Vagina (tissue), 2 donors: ENCODE measurements at regions not wholly inside any gene's neighbourhood (a gene's known extent, or its start where the extent isn't known, plus 50 kb on each side); places are given as distances from the start of the nearest gene placed in this dataset.

Source experiments
- DNase-seq, 2 donors: peaks; one replicate each; pipeline ENCODE4 v3.0.0-alpha.2; 2017; ENCODE audit errors: extremely low spot score in 2 of 2
- H3K27ac ChIP-seq: fragments of 200-600 bp; sonication (generic); one replicate; pipeline ENCODE4 v1.5.1; 2019
- H3K27me3 ChIP-seq: fragments of 200-600 bp; sonication (generic); one replicate; pipeline ENCODE4 v1.5.1; 2019
- H3K36me3 ChIP-seq, 2 donors: fragments of 200-600 bp; sonication (generic); one replicate each; pipeline ENCODE4 v1.5.1; 2017 to 2019
- H3K4me1 ChIP-seq: fragments of 200-600 bp; sonication (generic); one replicate; pipeline ENCODE4 v1.5.1; 2019
- H3K4me3 ChIP-seq, 2 donors: fragments of 200-600 bp; sonication (generic); 1 replicate in 1 of 2; 2 replicates in 1 of 2; pipeline ENCODE4 v1.5.1; 2016 to 2019
- H3K9me3 ChIP-seq: fragments of 200-600 bp; sonication (generic); one replicate; pipeline ENCODE4 v1.5.1; 2019
- POLR2A ChIP-seq, 2 donors: fragments of 450-650 bp; IDR thresholded peaks; one replicate each; pipeline ENCODE4 v1.6.1; 2017; ENCODE audit warnings: antibody characterized with exemption in 2 of 2, mild to moderate bottlenecking in 2 of 2, moderate library complexity in 2 of 2
- POLR2AphosphoS5 ChIP-seq, 2 donors: sonication (generic); formaldehyde crosslinking; IDR thresholded peaks; one replicate each; pipeline ENCODE4 v1.9.0; 2017; ENCODE audit warnings: antibody characterized with exemption in 2 of 2, mild to moderate bottlenecking in 2 of 2, low read depth in 1 of 2; ENCODE audit not compliant: insufficient read depth in 1 of 2
- intact Hi-C: fragments of 100-400 bp; cut with DNase I; formaldehyde crosslinking; loops from one replicate; pipeline ENCODE4 v1.15.1; 2023
- TF ChIP-seq, protein P1 (sequence below), 3 experiments: fragments of 450-650 bp in 2 of 3; fragments of 200-600 bp in 1 of 3; sonication (generic) in 1 of 3; IDR thresholded peaks; one replicate each; pipeline ENCODE4 v1.5.1; 2017 to 2019; ENCODE audit warnings: antibody characterized with exemption in 3 of 3, mild to moderate bottlenecking in 2 of 3, moderate library complexity in 2 of 3

DNA sequence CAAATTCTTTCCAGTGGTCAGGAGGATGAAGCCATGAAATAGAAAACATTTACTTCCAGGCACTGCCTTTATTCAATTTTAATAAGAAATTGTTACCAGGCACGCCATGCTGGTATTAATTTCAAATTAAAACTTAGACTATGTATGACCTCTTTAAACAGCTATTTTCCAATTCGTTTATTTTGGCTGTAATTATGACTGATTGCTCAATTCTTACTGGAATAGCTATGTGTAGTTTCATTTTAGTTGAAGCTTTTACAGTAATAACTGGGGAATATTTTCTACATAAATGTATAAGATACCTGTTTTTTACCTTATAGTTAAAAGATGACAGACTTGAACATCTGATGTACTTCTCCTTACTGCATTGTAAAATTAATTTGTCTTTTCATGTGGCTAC is 480.0 kb upstream of the GOLIM4 start:
- intact Hi-C loops, result no loop called here
- Histone ChIP-seq H3K9me3 (no peaks in the 10 kb centered on the region), H3K4me1 (no peaks in the 10 kb centered on the region), H3K36me3 (no peaks in the 10 kb centered on the region), H3K27ac (no peak overlapping the region), H3K4me3 (no peak overlapping the region), H3K27me3 (no peaks in the 10 kb centered on the region)
- TF ChIP-seq POLR2A (IDR thresholded peaks at IDR 0.05) (no peak), POLR2AphosphoS5 (IDR thresholded peaks at IDR 0.05; ENCODE audit: insufficient read depth in 1 of 2, low read depth in 1 of 2) (no peak)
- TF ChIP-seq, protein P1, sequence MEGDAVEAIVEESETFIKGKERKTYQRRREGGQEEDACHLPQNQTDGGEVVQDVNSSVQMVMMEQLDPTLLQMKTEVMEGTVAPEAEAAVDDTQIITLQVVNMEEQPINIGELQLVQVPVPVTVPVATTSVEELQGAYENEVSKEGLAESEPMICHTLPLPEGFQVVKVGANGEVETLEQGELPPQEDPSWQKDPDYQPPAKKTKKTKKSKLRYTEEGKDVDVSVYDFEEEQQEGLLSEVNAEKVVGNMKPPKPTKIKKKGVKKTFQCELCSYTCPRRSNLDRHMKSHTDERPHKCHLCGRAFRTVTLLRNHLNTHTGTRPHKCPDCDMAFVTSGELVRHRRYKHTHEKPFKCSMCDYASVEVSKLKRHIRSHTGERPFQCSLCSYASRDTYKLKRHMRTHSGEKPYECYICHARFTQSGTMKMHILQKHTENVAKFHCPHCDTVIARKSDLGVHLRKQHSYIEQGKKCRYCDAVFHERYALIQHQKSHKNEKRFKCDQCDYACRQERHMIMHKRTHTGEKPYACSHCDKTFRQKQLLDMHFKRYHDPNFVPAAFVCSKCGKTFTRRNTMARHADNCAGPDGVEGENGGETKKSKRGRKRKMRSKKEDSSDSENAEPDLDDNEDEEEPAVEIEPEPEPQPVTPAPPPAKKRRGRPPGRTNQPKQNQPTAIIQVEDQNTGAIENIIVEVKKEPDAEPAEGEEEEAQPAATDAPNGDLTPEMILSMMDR (IDR thresholded peaks at IDR 0.05), result no peak
- no peak for DNase-seq

DNA sequence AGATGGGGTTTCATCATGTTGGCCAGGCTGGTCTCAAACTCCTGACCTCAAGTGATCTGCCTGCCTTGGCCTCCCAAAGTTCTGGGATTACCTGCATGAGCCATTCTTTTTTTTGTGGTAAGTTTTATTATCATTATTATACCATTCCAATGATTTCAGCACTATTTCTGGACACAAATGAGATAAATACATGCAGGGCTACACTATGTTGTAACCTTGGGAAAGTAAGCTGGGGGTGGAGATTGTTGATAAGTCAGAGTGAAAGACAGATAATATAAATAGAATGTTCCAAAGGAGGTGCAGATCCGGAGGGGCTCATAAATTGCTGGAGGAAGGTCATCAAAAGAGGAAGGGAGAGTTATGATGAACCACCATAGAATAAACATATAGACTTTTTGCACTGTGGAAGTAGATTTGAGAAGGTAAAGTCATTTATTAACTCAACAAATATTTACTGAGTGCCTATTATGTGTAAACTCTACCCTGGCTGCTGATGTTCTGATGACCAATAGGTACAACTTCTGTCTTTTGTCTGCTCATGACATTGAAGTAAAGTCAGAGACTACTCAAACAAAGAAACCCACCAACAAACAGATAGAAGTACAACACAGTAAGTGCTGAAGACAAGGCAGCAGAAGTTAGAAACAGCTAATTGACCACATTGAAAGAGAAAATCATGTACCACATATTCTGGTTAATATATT is 478.9 kb upstream of the GOLIM4 start:
- DNase-seq, result no peak
- H3K9me3 ChIP-seq, result no peaks in the 10 kb centered on the region
- H3K4me1 ChIP-seq, result no peaks in the 10 kb centered on the region
- no peak for TF ChIP-seq POLR2AphosphoS5 (IDR thresholded peaks at IDR 0.05; ENCODE audit: insufficient read depth in 1 of 2, low read depth in 1 of 2)
- TF ChIP-seq, protein P1 (IDR thresholded peaks at IDR 0.05), result no peak
- TF ChIP-seq POLR2A (IDR thresholded peaks at IDR 0.05), result no peak
- no peaks in the 10 kb centered on the region for H3K27me3 ChIP-seq
- intact Hi-C loops, result no loop called here
- no peak overlapping the region for H3K27ac ChIP-seq
- H3K36me3 ChIP-seq, result no peaks in the 10 kb centered on the region
- H3K4me3 ChIP-seq, result no peak overlapping the region

DNA sequence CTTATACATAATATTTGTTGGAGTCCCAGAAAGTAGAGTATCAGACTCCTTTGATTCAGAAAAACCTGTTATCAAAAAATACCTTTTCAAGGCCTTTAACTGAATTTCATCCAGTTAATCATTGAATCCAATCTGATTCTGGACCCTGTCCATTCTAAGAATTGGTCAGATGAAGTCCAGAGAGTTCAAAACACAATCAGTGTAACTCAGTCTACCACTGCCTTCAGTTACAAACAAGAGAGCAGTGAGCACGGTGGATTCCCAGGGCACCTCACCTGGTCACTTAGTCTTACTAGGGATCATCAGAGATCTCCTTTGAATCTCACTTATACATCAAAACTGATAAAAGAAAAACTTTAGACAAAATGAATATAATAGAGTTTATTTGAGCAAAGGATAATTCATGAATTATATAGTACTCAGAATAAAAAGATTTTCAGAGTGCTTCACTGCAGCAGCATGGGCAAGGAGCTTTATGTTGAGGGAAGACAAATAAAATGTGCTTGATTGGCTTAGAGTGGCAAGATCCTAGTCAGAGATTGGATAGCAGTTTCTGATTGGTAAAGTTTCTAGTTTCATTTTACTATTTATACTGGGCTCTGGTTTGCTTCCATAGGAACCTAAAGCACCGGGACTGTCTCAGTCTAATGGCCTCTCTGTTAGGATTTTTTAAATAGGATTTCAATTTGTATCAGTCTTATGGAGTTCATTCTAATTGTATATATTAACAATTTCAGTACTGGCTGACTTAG is 474.9 kb upstream of the GOLIM4 start:
- H3K4me1 ChIP-seq, result no peaks in the 10 kb centered on the region
- intact Hi-C loops, result no loop called here
- no peaks in the 10 kb centered on the region for H3K36me3 ChIP-seq
- no peaks in the 10 kb centered on the region for H3K27me3 ChIP-seq
- no peaks in the 10 kb centered on the region for H3K9me3 ChIP-seq
- TF ChIP-seq, protein P1 (IDR thresholded peaks at IDR 0.05), result no peak
- TF ChIP-seq POLR2AphosphoS5 (IDR thresholded peaks at IDR 0.05; ENCODE audit: insufficient read depth in 1 of 2, low read depth in 1 of 2) (no peak), POLR2A (IDR thresholded peaks at IDR 0.05) (no peak)
- no peak overlapping the region for H3K27ac ChIP-seq
- no peak overlapping the region for H3K4me3 ChIP-seq
- no peak for DNase-seq

DNA sequence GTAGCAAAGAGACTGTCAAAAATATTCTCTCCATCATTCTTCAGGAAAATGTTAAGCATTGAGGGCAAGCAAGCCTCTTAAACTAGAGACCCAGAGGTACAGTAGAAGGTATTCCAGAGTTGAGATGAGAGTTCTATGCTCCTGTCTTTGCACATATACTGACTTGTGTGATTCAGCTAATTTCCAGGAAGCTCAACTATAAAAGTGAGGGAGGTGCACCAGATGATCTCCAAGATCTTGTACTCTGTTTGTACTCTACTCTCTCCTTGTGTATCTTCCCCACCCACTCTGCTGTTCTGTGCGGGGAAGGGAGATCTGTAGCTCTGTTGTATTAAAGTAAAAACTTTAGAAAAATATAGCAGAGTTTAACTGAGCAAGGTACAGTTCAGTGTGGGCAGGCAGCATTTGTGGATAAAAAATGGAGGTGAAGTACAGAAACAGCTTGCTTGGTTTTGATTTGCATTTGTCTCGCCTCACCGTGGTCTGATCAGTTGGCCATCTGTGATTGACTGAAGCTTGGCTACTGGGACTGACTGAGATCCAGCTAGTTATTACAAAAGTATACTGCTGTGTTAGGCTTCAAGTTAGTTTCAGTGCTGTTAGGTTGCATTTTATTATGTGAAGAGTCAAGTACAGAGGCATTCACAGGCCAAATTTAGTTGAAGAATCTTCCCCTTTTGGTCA is 463.1 kb upstream of the GOLIM4 start:
- intact Hi-C loops, result no loop called here
- no peaks in the 10 kb centered on the region for H3K4me1 ChIP-seq
- H3K9me3 ChIP-seq, result no peaks in the 10 kb centered on the region
- H3K4me3 ChIP-seq, result no peak overlapping the region
- H3K36me3 ChIP-seq, result no peaks in the 10 kb centered on the region
- TF ChIP-seq, protein P1 (IDR thresholded peaks at IDR 0.05), result no peak
- TF ChIP-seq POLR2A (IDR thresholded peaks at IDR 0.05), result no peak
- no peak for TF ChIP-seq POLR2AphosphoS5 (IDR thresholded peaks at IDR 0.05; ENCODE audit: insufficient read depth in 1 of 2, low read depth in 1 of 2)
- no peak for DNase-seq
- no peaks in the 10 kb centered on the region for H3K27me3 ChIP-seq
- no peak overlapping the region for H3K27ac ChIP-seq
